Lower leg skin (tissue), 3 donors: ENCODE measurements at regions not wholly inside any gene's neighbourhood (a gene's known extent, or its start where the extent isn't known, plus 50 kb on each side); places are given as distances from the start of the nearest gene placed in this dataset.

Experiments
- POLR2A ChIP-seq, 2 donors: fragments of 450-650 bp; IDR thresholded peaks; one replicate each; pipeline ENCODE4 v1.6.1; 2016 to 2017; ENCODE audit warnings: antibody characterized with exemption in 2 of 2, mild to moderate bottlenecking in 1 of 2, moderate library complexity in 1 of 2
- TF ChIP-seq, protein P1 (sequence below), 3 donors: fragments of 450-650 bp; IDR thresholded peaks; one replicate each; pipeline ENCODE4 v1.5.1; 2016; ENCODE audit warnings: antibody characterized with exemption in 3 of 3, mild to moderate bottlenecking in 3 of 3, moderate library complexity in 2 of 3

DNA sequence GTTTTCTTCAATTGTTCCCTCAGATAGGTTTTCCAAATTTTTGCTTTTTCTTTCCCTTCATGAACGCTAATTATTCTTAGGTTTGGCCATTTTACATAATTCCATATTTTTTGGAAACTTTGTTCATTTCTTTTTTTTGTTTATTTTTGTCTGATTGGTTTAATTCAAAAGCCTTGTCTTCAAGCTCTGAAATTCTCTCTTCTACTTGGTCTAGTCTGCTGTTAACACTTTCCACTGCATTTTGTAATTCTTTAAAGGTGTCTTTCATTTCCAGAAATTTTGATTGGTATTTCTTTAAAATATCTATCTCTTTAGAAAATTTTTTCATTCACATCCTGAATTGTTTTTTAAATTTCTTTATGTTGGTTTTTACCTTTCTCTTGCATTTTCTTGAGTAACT is 63.9 kb upstream of the VLDLR start:
- TF ChIP-seq, protein P1, sequence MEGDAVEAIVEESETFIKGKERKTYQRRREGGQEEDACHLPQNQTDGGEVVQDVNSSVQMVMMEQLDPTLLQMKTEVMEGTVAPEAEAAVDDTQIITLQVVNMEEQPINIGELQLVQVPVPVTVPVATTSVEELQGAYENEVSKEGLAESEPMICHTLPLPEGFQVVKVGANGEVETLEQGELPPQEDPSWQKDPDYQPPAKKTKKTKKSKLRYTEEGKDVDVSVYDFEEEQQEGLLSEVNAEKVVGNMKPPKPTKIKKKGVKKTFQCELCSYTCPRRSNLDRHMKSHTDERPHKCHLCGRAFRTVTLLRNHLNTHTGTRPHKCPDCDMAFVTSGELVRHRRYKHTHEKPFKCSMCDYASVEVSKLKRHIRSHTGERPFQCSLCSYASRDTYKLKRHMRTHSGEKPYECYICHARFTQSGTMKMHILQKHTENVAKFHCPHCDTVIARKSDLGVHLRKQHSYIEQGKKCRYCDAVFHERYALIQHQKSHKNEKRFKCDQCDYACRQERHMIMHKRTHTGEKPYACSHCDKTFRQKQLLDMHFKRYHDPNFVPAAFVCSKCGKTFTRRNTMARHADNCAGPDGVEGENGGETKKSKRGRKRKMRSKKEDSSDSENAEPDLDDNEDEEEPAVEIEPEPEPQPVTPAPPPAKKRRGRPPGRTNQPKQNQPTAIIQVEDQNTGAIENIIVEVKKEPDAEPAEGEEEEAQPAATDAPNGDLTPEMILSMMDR (IDR thresholded peaks at IDR 0.05): no peak
- no peak for TF ChIP-seq POLR2A (IDR thresholded peaks at IDR 0.05)
